DOHH2 (cell line): ENCODE measurements at regions not wholly inside any gene's neighbourhood (a gene's known extent, or its start where the extent isn't known, plus 50 kb on each side); places are given as distances from the start of the nearest gene placed in this dataset.

ENCODE experiments used
- H3F3A ChIP-seq: fragments of 200-600 bp; sonication (generic), shearing (Covaris generic); 2 replicates; pipeline ENCODE4 v1.6.0; 2016; ENCODE audit warnings: antibody characterized with exemption, mild to moderate bottlenecking; ENCODE audit not compliant: control insufficient read depth, insufficient read depth
- H3K27ac ChIP-seq: fragments of 200-600 bp; sonication (generic); 2 replicates; pipeline ENCODE4 v1.5.1; 2014; ENCODE audit warnings: low read depth, mild to moderate bottlenecking, low read length, moderate library complexity
- H3K27me3 ChIP-seq: fragments of 200-600 bp; sonication (generic); 2 replicates; pipeline ENCODE4 v1.6.1; 2014; ENCODE audit warnings: mild to moderate bottlenecking, low read length, mixed read lengths; ENCODE audit not compliant: control insufficient read depth
- H3K36me3 ChIP-seq: fragments of 200-600 bp; sonication (generic); 2 replicates; pipeline ENCODE4 v1.6.1; 2014; ENCODE audit warnings: mild to moderate bottlenecking, low read length, moderate library complexity, mixed read lengths; ENCODE audit not compliant: control insufficient read depth
- H3K4me1 ChIP-seq: fragments of 200-600 bp; sonication (generic); 2 replicates; pipeline ENCODE4 v1.6.1; 2014; ENCODE audit warnings: mild to moderate bottlenecking, low read length, mixed read lengths; ENCODE audit not compliant: control insufficient read depth
- H3K4me2 ChIP-seq: fragments of 200-600 bp; sonication (generic); 2 replicates; pipeline ENCODE4 v1.6.0; 2014; ENCODE audit warnings: mild to moderate bottlenecking, low read length, moderate library complexity
- H3K4me3 ChIP-seq: fragments of 200-600 bp; sonication (generic); 2 replicates; pipeline ENCODE4 v1.5.1; 2014; ENCODE audit warnings: mild to moderate bottlenecking, low read length, mixed read lengths
- H3K79me2 ChIP-seq: fragments of 200-600 bp; sonication (generic); 2 replicates; pipeline ENCODE4 v1.6.1; 2014; ENCODE audit warnings: mild to moderate bottlenecking, low read length, mixed read lengths; ENCODE audit not compliant: control insufficient read depth
- H3K9me2 ChIP-seq: fragments of 200-600 bp; sonication (generic); replicated peaks from 2 replicates; pipeline ENCODE4 v1.6.1; 2014; ENCODE audit warnings: mild to moderate bottlenecking, low read length, mixed read lengths; ENCODE audit not compliant: control insufficient read depth
- H3K9me3 ChIP-seq: fragments of 200-600 bp; sonication (generic); 2 replicates; pipeline ENCODE4 v1.6.1; 2014; ENCODE audit warnings: antibody characterized with exemption, low read length, mixed read lengths; ENCODE audit not compliant: control insufficient read depth, insufficient read depth
- H4K20me1 ChIP-seq: fragments of 200-600 bp; sonication (generic); 2 replicates; pipeline ENCODE4 v1.6.0; 2014; ENCODE audit warnings: low read depth, mild to moderate bottlenecking, antibody characterized with exemption, low read length, moderate library complexity; ENCODE audit not compliant: control insufficient read depth, insufficient read depth
- CTCF ChIP-seq: fragments of 200-600 bp; sonication (generic); IDR thresholded peaks from one replicate; pipeline ENCODE4 v1.5.1; 2014; ENCODE audit warnings: antibody characterized with exemption, mild to moderate bottlenecking, low read depth, low read length; ENCODE audit not compliant: poor library complexity, severe bottlenecking
- EZH2phosphoT487 ChIP-seq: fragments of 200-600 bp; sonication (generic); IDR thresholded peaks from 2 replicates; pipeline ENCODE4 v1.6.1; 2017; ENCODE audit warnings: borderline replicate concordance, mild to moderate bottlenecking, antibody characterized with exemption, low read length, moderate library complexity, mixed read lengths

GRCh38 chr2:238730001-238730669 is 117.8 kb upstream of the TWIST2 start:
- no peaks in the 10 kb centered on the region for H3K9me2 ChIP-seq
- H3K27me3 ChIP-seq: no peaks in the 10 kb centered on the region
- H3K4me3 ChIP-seq: no peak overlapping the region
- TF ChIP-seq EZH2phosphoT487: no peak
- no peak for TF ChIP-seq CTCF
- no peaks in the 10 kb centered on the region for H3K79me2 ChIP-seq
- no peaks in the 10 kb centered on the region for H3K9me3 ChIP-seq
- no peaks in the 10 kb centered on the region for H4K20me1 ChIP-seq
- H3K4me1 ChIP-seq: no peaks in the 10 kb centered on the region
- no peak overlapping the region for H3K27ac ChIP-seq
- H3K4me2 ChIP-seq: no peak overlapping the region
- no peaks in the 10 kb centered on the region for H3K36me3 ChIP-seq
- H3F3A ChIP-seq: no peaks in the 10 kb centered on the region

- H3F3A ChIP-seq: no peaks in the 10 kb centered on the region
Measured at GRCh38 chr2:238730881-238731280, 117.0 kb upstream of the TWIST2 start.

GRCh38 chr2:238731961-238732360 is 115.9 kb upstream of the TWIST2 start:
- Histone ChIP-seq H3K79me2 (no peaks in the 10 kb centered on the region), H3F3A (no peaks in the 10 kb centered on the region)

More at GRCh38 chr2:238730881-238731280, 117.0 kb upstream of the TWIST2 start:
- Histone ChIP-seq H4K20me1 (no peaks in the 10 kb centered on the region), H3K27ac (no peak overlapping the region), H3K9me3 (no peaks in the 10 kb centered on the region), H3K27me3 (no peaks in the 10 kb centered on the region), H3K4me2 (no peak overlapping the region), H3K4me3 (no peak overlapping the region), H3K79me2 (no peaks in the 10 kb centered on the region), H3K9me2 (no peaks in the 10 kb centered on the region), H3K4me1 (no peaks in the 10 kb centered on the region), H3K36me3 (no peaks in the 10 kb centered on the region)
- TF ChIP-seq EZH2phosphoT487 (no peak), CTCF (no peak)

More at GRCh38 chr2:238731961-238732360, 115.9 kb upstream of the TWIST2 start:
- no peaks in the 10 kb centered on the region for H3K9me3 ChIP-seq
- no peak overlapping the region for H3K4me3 ChIP-seq
- no peaks in the 10 kb centered on the region for H3K9me2 ChIP-seq
- H3K4me1 ChIP-seq: no peaks in the 10 kb centered on the region
- H4K20me1 ChIP-seq: no peaks in the 10 kb centered on the region
- no peak overlapping the region for H3K4me2 ChIP-seq
- H3K36me3 ChIP-seq: no peaks in the 10 kb centered on the region
- no peak for TF ChIP-seq EZH2phosphoT487
- no peak for TF ChIP-seq CTCF
- no peak overlapping the region for H3K27ac ChIP-seq
- H3K27me3 ChIP-seq: no peaks in the 10 kb centered on the region
